ENCODE measurements at regions not wholly inside any gene's neighbourhood (a gene's known extent, or its start where the extent isn't known, plus 50 kb on each side); places are given as distances from the start of the nearest gene placed in this dataset.

- Histone ChIP-seq H3K9me3 (no peaks in the 10 kb centered on the region), H3K27ac (no peak overlapping the region), H3K4me1 (no peaks in the 10 kb centered on the region), H3K36me3 (no peaks in the 10 kb centered on the region), H3K4me3 (no peak overlapping the region), H3K27me3 (no peaks in the 10 kb centered on the region)
- in situ Hi-C loops (cut with MboI; ENCODE audit: low pct_ligation_motif_present in 1 of 4, low pct_unique_long_range_greater_than_20kb in 1 of 4, low sequenced_read_pairs in 3 of 4), result no loop called here
- intact Hi-C loops (cut with DNase I; ENCODE audit: low total_unique reads), result no loop called here
- TF ChIP-seq, protein P1, sequence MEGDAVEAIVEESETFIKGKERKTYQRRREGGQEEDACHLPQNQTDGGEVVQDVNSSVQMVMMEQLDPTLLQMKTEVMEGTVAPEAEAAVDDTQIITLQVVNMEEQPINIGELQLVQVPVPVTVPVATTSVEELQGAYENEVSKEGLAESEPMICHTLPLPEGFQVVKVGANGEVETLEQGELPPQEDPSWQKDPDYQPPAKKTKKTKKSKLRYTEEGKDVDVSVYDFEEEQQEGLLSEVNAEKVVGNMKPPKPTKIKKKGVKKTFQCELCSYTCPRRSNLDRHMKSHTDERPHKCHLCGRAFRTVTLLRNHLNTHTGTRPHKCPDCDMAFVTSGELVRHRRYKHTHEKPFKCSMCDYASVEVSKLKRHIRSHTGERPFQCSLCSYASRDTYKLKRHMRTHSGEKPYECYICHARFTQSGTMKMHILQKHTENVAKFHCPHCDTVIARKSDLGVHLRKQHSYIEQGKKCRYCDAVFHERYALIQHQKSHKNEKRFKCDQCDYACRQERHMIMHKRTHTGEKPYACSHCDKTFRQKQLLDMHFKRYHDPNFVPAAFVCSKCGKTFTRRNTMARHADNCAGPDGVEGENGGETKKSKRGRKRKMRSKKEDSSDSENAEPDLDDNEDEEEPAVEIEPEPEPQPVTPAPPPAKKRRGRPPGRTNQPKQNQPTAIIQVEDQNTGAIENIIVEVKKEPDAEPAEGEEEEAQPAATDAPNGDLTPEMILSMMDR (IDR thresholded peaks at IDR 0.05), result no peak
- TF ChIP-seq EP300 (IDR thresholded peaks at IDR 0.05; ENCODE audit: low read depth), result no peak
- no peak for TF ChIP-seq POLR2AphosphoS5 (IDR thresholded peaks at IDR 0.05)
- TF ChIP-seq POLR2A (IDR thresholded peaks at IDR 0.05), result no peak
- 60 to 70% methylated on average over 6 of the region's 6 CpGs for WGBS, 2 donors (ENCODE audit: low coverage in 1 of 2)
- no peak for DNase-seq
These were observed 475.2 kb upstream of the IL12A start for GRCh38 chr3:159513444-159513843.

DNA sequence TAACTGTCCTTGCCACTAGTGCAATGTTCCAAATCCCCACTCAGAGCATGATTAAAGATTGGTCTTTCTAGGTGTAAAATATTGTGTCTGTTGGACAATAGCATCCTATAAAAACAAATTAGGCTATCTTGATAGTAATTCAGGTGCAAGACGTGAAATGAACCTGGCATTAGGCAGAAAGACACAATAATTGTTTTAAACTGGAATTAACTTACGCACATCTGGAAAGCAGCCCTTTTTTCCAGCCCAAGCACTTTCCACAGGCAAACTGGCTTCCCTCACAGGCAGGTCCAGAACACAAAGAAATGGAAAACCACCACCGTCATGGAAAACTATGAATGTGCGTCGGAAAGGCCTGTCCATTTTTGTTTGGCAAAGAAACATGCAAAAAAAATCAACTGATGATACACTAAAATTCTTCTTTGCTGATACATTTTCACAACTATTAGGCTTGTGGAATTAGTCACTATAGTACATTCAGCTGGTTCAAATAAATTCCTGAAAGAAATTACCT lies 474.7 kb upstream of the IL12A start:
- in situ Hi-C loops (cut with MboI; ENCODE audit: low pct_ligation_motif_present in 1 of 4, low pct_unique_long_range_greater_than_20kb in 1 of 4, low sequenced_read_pairs in 3 of 4), result no loop called here

DNA sequence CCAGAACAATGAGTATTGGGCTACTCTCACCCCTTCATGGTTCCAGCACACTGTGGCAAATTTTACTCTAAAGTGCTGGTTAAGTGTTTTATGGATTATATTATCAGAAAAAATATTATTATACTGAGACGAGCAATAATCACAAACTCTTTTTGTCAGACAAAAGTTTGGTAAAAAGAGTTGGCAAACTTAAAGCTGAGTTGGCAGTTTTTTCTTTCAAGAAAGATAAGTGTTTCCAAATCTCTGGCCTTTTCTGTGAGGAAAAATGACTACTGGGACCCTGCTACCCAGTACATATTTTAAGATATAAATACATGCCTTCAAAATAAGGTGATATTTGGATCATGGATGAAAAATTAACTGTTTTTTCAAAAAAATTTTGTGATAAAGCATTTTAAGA lies 471.5 kb upstream of the IL12A start:
- Histone ChIP-seq H3K4me3 (no peak overlapping the region), H3K4me1 (no peaks in the 10 kb centered on the region), H3K9me3 (no peaks in the 10 kb centered on the region), H3K36me3 (no peaks in the 10 kb centered on the region), H3K27me3 (no peaks in the 10 kb centered on the region), H3K27ac (no peak overlapping the region)
- 67 to 90% methylated on average over 1 of the region's 1 CpG for WGBS, 2 donors (ENCODE audit: low coverage in 1 of 2)
- intact Hi-C loops (cut with DNase I; ENCODE audit: low total_unique reads) (no loop called here), in situ Hi-C loops (cut with MboI; ENCODE audit: low pct_ligation_motif_present in 1 of 4, low pct_unique_long_range_greater_than_20kb in 1 of 4, low sequenced_read_pairs in 3 of 4) (no loop called here)
- DNase-seq, result no peak
- TF ChIP-seq POLR2AphosphoS5 (IDR thresholded peaks at IDR 0.05), result no peak
- TF ChIP-seq, protein P1 (IDR thresholded peaks at IDR 0.05), result no peak
- TF ChIP-seq EP300 (IDR thresholded peaks at IDR 0.05; ENCODE audit: low read depth), result no peak

More for the DNA sequence above, 474.7 kb upstream of the IL12A start:
- WGBS, 2 donors (ENCODE audit: low coverage in 1 of 2), result 71 to 91% methylated on average over 5 of the region's 5 CpGs
- H3K4me1 ChIP-seq, result no peaks in the 10 kb centered on the region
- no peak overlapping the region for H3K4me3 ChIP-seq
- intact Hi-C loops (cut with DNase I; ENCODE audit: low total_unique reads), result no loop called here
- H3K36me3 ChIP-seq, result no peaks in the 10 kb centered on the region
- no peak for DNase-seq
- H3K9me3 ChIP-seq, result no peaks in the 10 kb centered on the region
- H3K27ac ChIP-seq, result no peak overlapping the region
- TF ChIP-seq POLR2A (IDR thresholded peaks at IDR 0.05) (no peak), POLR2AphosphoS5 (IDR thresholded peaks at IDR 0.05) (no peak), EP300 (IDR thresholded peaks at IDR 0.05; ENCODE audit: low read depth) (no peak)
- TF ChIP-seq, protein P1 (IDR thresholded peaks at IDR 0.05), result no peak
- H3K27me3 ChIP-seq, result no peaks in the 10 kb centered on the region

- Histone ChIP-seq H3K9me3 (no peaks in the 10 kb centered on the region), H3K27ac (no peak overlapping the region), H3K36me3 (no peaks in the 10 kb centered on the region), H3K27me3 (no peaks in the 10 kb centered on the region), H3K4me1 (no peaks in the 10 kb centered on the region), H3K4me3 (no peak overlapping the region)
- DNase-seq, result no peak
- 74 to 78% methylated on average over 3 of the region's 3 CpGs for WGBS, 2 donors (ENCODE audit: low coverage in 1 of 2)
- intact Hi-C loops (cut with DNase I; ENCODE audit: low total_unique reads), result no loop called here
- no peak for TF ChIP-seq POLR2A (IDR thresholded peaks at IDR 0.05)
- TF ChIP-seq, protein P1 (IDR thresholded peaks at IDR 0.05), result no peak
- TF ChIP-seq EP300 (IDR thresholded peaks at IDR 0.05; ENCODE audit: low read depth), result no peak
- TF ChIP-seq POLR2AphosphoS5 (IDR thresholded peaks at IDR 0.05), result no peak
- in situ Hi-C loops (cut with MboI; ENCODE audit: low pct_ligation_motif_present in 1 of 4, low pct_unique_long_range_greater_than_20kb in 1 of 4, low sequenced_read_pairs in 3 of 4), result no loop called here
These were observed 468.0 kb upstream of the IL12A start for GRCh38 chr3:159520638-159521037.
